ENCODE measurements at regions not wholly inside any gene's neighbourhood (a gene's known extent, or its start where the extent isn't known, plus 50 kb on each side); places are given as distances from the start of the nearest gene placed in this dataset.

DNA sequence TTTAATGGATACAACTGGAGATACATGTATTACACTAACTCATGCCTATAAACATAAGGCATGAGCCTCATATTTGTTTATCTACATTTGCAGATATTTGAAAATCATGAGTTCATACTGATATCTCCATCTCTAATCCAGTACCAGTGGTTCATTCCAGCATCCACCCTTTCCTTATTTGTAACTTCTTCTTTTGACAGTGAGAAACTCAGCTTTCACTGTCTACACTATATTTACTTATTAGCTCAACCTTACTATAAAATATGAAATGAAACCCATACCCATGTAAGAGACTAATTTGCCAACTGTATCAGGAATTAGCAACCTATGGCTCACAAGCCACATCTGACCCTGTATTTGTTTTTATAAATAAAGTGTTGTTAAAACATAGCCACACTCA lies 161.9 kb upstream of the GPRIN3 start:
- no peak for TF ChIP-seq CTCF (IDR thresholded peaks at IDR 0.05)
- TF ChIP-seq POLR2A (IDR thresholded peaks at IDR 0.05): no peak

Data from heart left ventricle (tissue), 13 donors.